Glutamatergic neuron (in vitro differentiated cells): ENCODE measurements at regions not wholly inside any gene's neighbourhood (a gene's known extent, or its start where the extent isn't known, plus 50 kb on each side); places are given as distances from the start of the nearest gene placed in this dataset.

Source experiments
- DNase-seq: peaks from one replicate; pipeline ENCODE4 v3.0.0; 2022
- H3K27ac Mint-ChIP-seq: one replicate; pipeline ENCODE4 v1.8.0; 2020; ENCODE audit warnings: mild to moderate bottlenecking, mixed read lengths, inconsistent platforms; ENCODE audit not compliant: unreplicated experiment
- H3K27me3 Mint-ChIP-seq: one replicate; pipeline ENCODE4 v1.8.0; 2020; ENCODE audit warnings: mild to moderate bottlenecking, moderate library complexity, mixed read lengths, inconsistent platforms; ENCODE audit not compliant: unreplicated experiment
- H3K36me3 Mint-ChIP-seq: one replicate; pipeline ENCODE4 v1.8.0; 2020; ENCODE audit warnings: mild to moderate bottlenecking, mixed read lengths, inconsistent platforms; ENCODE audit not compliant: unreplicated experiment
- H3K4me1 Mint-ChIP-seq: one replicate; pipeline ENCODE4 v1.8.0; 2020; ENCODE audit warnings: mild to moderate bottlenecking, low read depth, mixed read lengths, inconsistent platforms; ENCODE audit not compliant: unreplicated experiment
- H3K4me3 Mint-ChIP-seq: one replicate; pipeline ENCODE4 v1.8.0; 2020; ENCODE audit warnings: mild to moderate bottlenecking, mixed read lengths, inconsistent platforms; ENCODE audit not compliant: unreplicated experiment
- H3K9me3 Mint-ChIP-seq: one replicate; pipeline ENCODE4 v1.8.0; 2020; ENCODE audit warnings: mild to moderate bottlenecking, moderate library complexity, mixed read lengths, inconsistent platforms; ENCODE audit not compliant: unreplicated experiment
- TF ChIP-seq, protein P1 (sequence below): fragments of 200-600 bp; sonication (generic); IDR thresholded peaks from one replicate; pipeline ENCODE4 v1.5.0; 2021; ENCODE audit not compliant: partially characterized antibody, unreplicated experiment

- Mint-ChIP-seq H3K27ac (no peak overlapping the region), H3K36me3 (no peaks in the 10 kb centered on the region), H3K27me3 (no peaks in the 10 kb centered on the region), H3K9me3 (no peaks in the 10 kb centered on the region), H3K4me1 (no peaks in the 10 kb centered on the region), H3K4me3 (no peak overlapping the region)
- TF ChIP-seq, protein P1, sequence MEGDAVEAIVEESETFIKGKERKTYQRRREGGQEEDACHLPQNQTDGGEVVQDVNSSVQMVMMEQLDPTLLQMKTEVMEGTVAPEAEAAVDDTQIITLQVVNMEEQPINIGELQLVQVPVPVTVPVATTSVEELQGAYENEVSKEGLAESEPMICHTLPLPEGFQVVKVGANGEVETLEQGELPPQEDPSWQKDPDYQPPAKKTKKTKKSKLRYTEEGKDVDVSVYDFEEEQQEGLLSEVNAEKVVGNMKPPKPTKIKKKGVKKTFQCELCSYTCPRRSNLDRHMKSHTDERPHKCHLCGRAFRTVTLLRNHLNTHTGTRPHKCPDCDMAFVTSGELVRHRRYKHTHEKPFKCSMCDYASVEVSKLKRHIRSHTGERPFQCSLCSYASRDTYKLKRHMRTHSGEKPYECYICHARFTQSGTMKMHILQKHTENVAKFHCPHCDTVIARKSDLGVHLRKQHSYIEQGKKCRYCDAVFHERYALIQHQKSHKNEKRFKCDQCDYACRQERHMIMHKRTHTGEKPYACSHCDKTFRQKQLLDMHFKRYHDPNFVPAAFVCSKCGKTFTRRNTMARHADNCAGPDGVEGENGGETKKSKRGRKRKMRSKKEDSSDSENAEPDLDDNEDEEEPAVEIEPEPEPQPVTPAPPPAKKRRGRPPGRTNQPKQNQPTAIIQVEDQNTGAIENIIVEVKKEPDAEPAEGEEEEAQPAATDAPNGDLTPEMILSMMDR: no peak
- no peak for DNase-seq
Observed at GRCh38 chr12:65690477-65690876, 133.8 kb upstream of the HMGA2 start.

DNA sequence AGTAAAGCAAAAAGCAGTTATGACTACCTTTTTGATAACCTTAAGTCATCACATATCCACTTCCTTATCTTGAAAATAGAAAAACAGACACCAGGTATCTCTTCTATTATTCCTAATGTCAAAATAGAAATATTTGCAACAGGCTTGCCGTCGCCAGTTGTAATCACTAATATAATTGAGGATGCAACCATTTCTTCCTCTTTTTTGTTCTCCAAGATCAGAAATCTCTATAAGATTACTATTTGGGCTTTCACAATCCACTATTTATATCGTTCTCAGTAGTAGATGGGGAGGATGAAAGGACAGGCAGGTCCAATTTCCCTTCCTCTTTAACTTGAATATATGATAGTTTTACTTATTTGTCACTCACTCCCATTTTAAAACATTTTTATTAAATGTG lies 130.2 kb upstream of the HMGA2 start:
- no peaks in the 10 kb centered on the region for H3K9me3 Mint-ChIP-seq
- H3K36me3 Mint-ChIP-seq: no peaks in the 10 kb centered on the region
- DNase-seq: no peak
- no peaks in the 10 kb centered on the region for H3K27me3 Mint-ChIP-seq
- no peak overlapping the region for H3K27ac Mint-ChIP-seq
- TF ChIP-seq, protein P1: no peak
- no peak overlapping the region for H3K4me3 Mint-ChIP-seq
- no peaks in the 10 kb centered on the region for H3K4me1 Mint-ChIP-seq

- Mint-ChIP-seq H3K36me3 (no peaks in the 10 kb centered on the region), H3K27me3 (no peaks in the 10 kb centered on the region)
Observed at GRCh38 chr12:65695113-65695865, 129.0 kb upstream of the HMGA2 start.

GRCh38 chr12:65696227-65696626 lies 128.1 kb upstream of the HMGA2 start:
- DNase-seq: no peak
- no peaks in the 10 kb centered on the region for H3K4me1 Mint-ChIP-seq
- no peak overlapping the region for H3K27ac Mint-ChIP-seq
- H3K9me3 Mint-ChIP-seq: no peaks in the 10 kb centered on the region
- no peak overlapping the region for H3K4me3 Mint-ChIP-seq
- H3K27me3 Mint-ChIP-seq: no peaks in the 10 kb centered on the region
- no peaks in the 10 kb centered on the region for H3K36me3 Mint-ChIP-seq
- TF ChIP-seq, protein P1: no peak

More at GRCh38 chr12:65695113-65695865, 129.0 kb upstream of the HMGA2 start:
- Mint-ChIP-seq H3K4me3 (no peak overlapping the region), H3K9me3 (no peaks in the 10 kb centered on the region), H3K4me1 (no peaks in the 10 kb centered on the region), H3K27ac (no peak overlapping the region)
- DNase-seq: no peak
- TF ChIP-seq, protein P1: no peak

DNA sequence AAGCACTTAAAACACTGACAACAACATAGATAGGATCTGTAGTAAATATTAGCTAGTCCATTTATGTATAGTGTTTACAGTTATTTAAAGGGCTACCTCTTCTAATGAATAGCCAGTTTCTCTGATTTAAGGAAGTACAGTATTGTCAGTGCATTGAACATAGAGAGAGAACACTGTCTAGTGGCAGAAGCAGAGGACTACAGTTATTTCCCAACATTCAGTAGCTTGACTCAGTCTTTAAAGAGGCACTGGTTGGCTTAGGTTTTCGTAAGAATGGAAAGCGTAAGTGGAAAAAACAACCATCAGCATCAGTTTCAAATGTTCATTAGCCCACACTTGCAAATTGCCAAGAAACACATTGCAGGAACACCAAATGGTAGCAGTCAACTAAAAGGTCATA lies 125.0 kb upstream of the HMGA2 start:
- no peak for DNase-seq
- no peaks in the 10 kb centered on the region for H3K9me3 Mint-ChIP-seq
- no peaks in the 10 kb centered on the region for H3K36me3 Mint-ChIP-seq
- TF ChIP-seq, protein P1: no peak
- no peaks in the 10 kb centered on the region for H3K4me1 Mint-ChIP-seq
- no peak overlapping the region for H3K27ac Mint-ChIP-seq
- no peak overlapping the region for H3K4me3 Mint-ChIP-seq
- no peaks in the 10 kb centered on the region for H3K27me3 Mint-ChIP-seq
